Neural progenitor cell (in vitro differentiated cells): ENCODE measurements at regions not wholly inside any gene's neighbourhood (a gene's known extent, or its start where the extent isn't known, plus 50 kb on each side); places are given as distances from the start of the nearest gene placed in this dataset.

Experiments
- CTCF ChIP-seq: fragments of 200-600 bp; sonication (generic); IDR thresholded peaks from 2 replicates; pipeline ENCODE4 v1.5.1; 2017; ENCODE audit warnings: antibody characterized with exemption, mild to moderate bottlenecking
- EZH2 ChIP-seq: fragments of 200-600 bp; sonication (generic); IDR thresholded peaks from 2 replicates; pipeline ENCODE4 v1.6.1; 2017; ENCODE audit warnings: antibody characterized with exemption, mild to moderate bottlenecking, moderate library complexity
- EZH2phosphoT487 ChIP-seq: fragments of 200-600 bp; sonication (generic); IDR thresholded peaks from 2 replicates; pipeline ENCODE4 v1.6.1; 2017; ENCODE audit warnings: antibody characterized with exemption

GRCh38 chr2:137776697-137777096, 187.6 kb upstream of the HNMT start:
- no peak for TF ChIP-seq CTCF
- no peak for TF ChIP-seq EZH2
- TF ChIP-seq EZH2phosphoT487: no peak
